ENCODE measurements at regions not wholly inside any gene's neighbourhood (a gene's known extent, or its start where the extent isn't known, plus 50 kb on each side); places are given as distances from the start of the nearest gene placed in this dataset.

- no peaks in the 10 kb centered on the region for H3K27me3 Mint-ChIP-seq
- H3K4me3 Mint-ChIP-seq: no peak overlapping the region
- H3K9me3 Mint-ChIP-seq: peaks cover 4% of the 10 kb centered on the region
- DNase-seq: no peak
- no peaks in the 10 kb centered on the region for H3K4me1 Mint-ChIP-seq
- H3K27ac Mint-ChIP-seq: no peak overlapping the region
- no peaks in the 10 kb centered on the region for H3K36me3 Mint-ChIP-seq
Measured at GRCh38 chr16:52229471-52229870, 317.5 kb downstream of the TOX3 start.

GRCh38 chr16:52227851-52228250 lies 319.1 kb downstream of the TOX3 start:
- Mint-ChIP-seq H3K27me3 (no peaks in the 10 kb centered on the region), H3K4me1 (no peaks in the 10 kb centered on the region), H3K36me3 (no peaks in the 10 kb centered on the region), H3K4me3 (no peak overlapping the region), H3K27ac (no peak overlapping the region), H3K9me3 (peaks cover 4% of the 10 kb centered on the region)
- DNase-seq: no peak

GRCh38 chr16:52212841-52213240 lies 334.1 kb downstream of the TOX3 start:
- DNase-seq: no peak
- Mint-ChIP-seq H3K9me3 (no peaks in the 10 kb centered on the region), H3K4me1 (no peaks in the 10 kb centered on the region), H3K27ac (no peak overlapping the region), H3K27me3 (no peaks in the 10 kb centered on the region), H3K4me3 (no peak overlapping the region), H3K36me3 (no peaks in the 10 kb centered on the region)

- no peak for DNase-seq
- H3K4me1 Mint-ChIP-seq: no peaks in the 10 kb centered on the region
- H3K4me3 Mint-ChIP-seq: no peak overlapping the region
- H3K36me3 Mint-ChIP-seq: no peaks in the 10 kb centered on the region
- H3K9me3 Mint-ChIP-seq: no peaks in the 10 kb centered on the region
- H3K27me3 Mint-ChIP-seq: peaks cover 7% of the 10 kb centered on the region
- H3K27ac Mint-ChIP-seq: no peak overlapping the region
Measured at GRCh38 chr16:52209227-52209626, 337.7 kb downstream of the TOX3 start.

GRCh38 chr16:52203096-52203495 lies 343.8 kb downstream of the TOX3 start:
- Mint-ChIP-seq H3K4me1 (no peaks in the 10 kb centered on the region), H3K36me3 (no peaks in the 10 kb centered on the region), H3K27ac (no peak overlapping the region), H3K9me3 (no peaks in the 10 kb centered on the region), H3K27me3 (peaks cover 17% of the 10 kb centered on the region), H3K4me3 (no peak overlapping the region)
- no peak for DNase-seq

- H3K27ac Mint-ChIP-seq: no peak overlapping the region
- H3K9me3 Mint-ChIP-seq: peaks cover 1% of the 10 kb centered on the region
- no peak overlapping the region for H3K4me3 Mint-ChIP-seq
- no peak for DNase-seq
- no peaks in the 10 kb centered on the region for H3K27me3 Mint-ChIP-seq
- no peaks in the 10 kb centered on the region for H3K4me1 Mint-ChIP-seq
- no peaks in the 10 kb centered on the region for H3K36me3 Mint-ChIP-seq
Measured at GRCh38 chr16:52193441-52193840, 353.5 kb downstream of the TOX3 start.

- Mint-ChIP-seq H3K36me3 (no peaks in the 10 kb centered on the region), H3K27me3 (no peaks in the 10 kb centered on the region), H3K4me1 (no peaks in the 10 kb centered on the region), H3K27ac (no peak overlapping the region), H3K4me3 (no peak overlapping the region), H3K9me3 (no peaks in the 10 kb centered on the region)
- peak; percentile 22 for DNase-seq
Measured at GRCh38 chr16:52191531-52192134, 355.3 kb downstream of the TOX3 start.

GRCh38 chr16:52184336-52184735 lies 362.6 kb downstream of the TOX3 start:
- Mint-ChIP-seq H3K4me1 (no peaks in the 10 kb centered on the region), H3K27me3 (no peaks in the 10 kb centered on the region), H3K36me3 (no peaks in the 10 kb centered on the region), H3K27ac (no peak overlapping the region), H3K4me3 (no peak overlapping the region), H3K9me3 (no peaks in the 10 kb centered on the region)
- DNase-seq: no peak

GRCh38 chr16:52182840-52183239 lies 364.1 kb downstream of the TOX3 start:
- Mint-ChIP-seq H3K27ac (no peak overlapping the region), H3K4me1 (no peaks in the 10 kb centered on the region), H3K27me3 (no peaks in the 10 kb centered on the region), H3K9me3 (no peaks in the 10 kb centered on the region), H3K4me3 (no peak overlapping the region), H3K36me3 (no peaks in the 10 kb centered on the region)
- DNase-seq: no peak

GRCh38 chr16:52174168-52174567 lies 372.8 kb downstream of the TOX3 start:
- Mint-ChIP-seq H3K27ac (no peak overlapping the region), H3K4me3 (no peak overlapping the region), H3K4me1 (no peaks in the 10 kb centered on the region), H3K27me3 (no peaks in the 10 kb centered on the region), H3K36me3 (no peaks in the 10 kb centered on the region), H3K9me3 (no peaks in the 10 kb centered on the region)
- DNase-seq: no peak

GRCh38 chr16:52171481-52171880 lies 375.5 kb downstream of the TOX3 start:
- H3K27ac Mint-ChIP-seq: no peak overlapping the region
- H3K4me1 Mint-ChIP-seq: no peaks in the 10 kb centered on the region
- no peaks in the 10 kb centered on the region for H3K9me3 Mint-ChIP-seq
- H3K27me3 Mint-ChIP-seq: no peaks in the 10 kb centered on the region
- H3K36me3 Mint-ChIP-seq: no peaks in the 10 kb centered on the region
- no peak for DNase-seq
- no peak overlapping the region for H3K4me3 Mint-ChIP-seq

- H3K27me3 Mint-ChIP-seq: no peaks in the 10 kb centered on the region
- no peaks in the 10 kb centered on the region for H3K4me1 Mint-ChIP-seq
- no peaks in the 10 kb centered on the region for H3K36me3 Mint-ChIP-seq
- peaks cover 1% of the 10 kb centered on the region for H3K9me3 Mint-ChIP-seq
- H3K27ac Mint-ChIP-seq: no peak overlapping the region
- no peak overlapping the region for H3K4me3 Mint-ChIP-seq
- DNase-seq: no peak
Measured at GRCh38 chr16:52167328-52167727, 379.6 kb downstream of the TOX3 start.

- Mint-ChIP-seq H3K4me3 (no peak overlapping the region), H3K36me3 (no peaks in the 10 kb centered on the region), H3K4me1 (no peaks in the 10 kb centered on the region), H3K27me3 (no peaks in the 10 kb centered on the region), H3K27ac (no peak overlapping the region), H3K9me3 (peaks cover 1% of the 10 kb centered on the region)
- no peak for DNase-seq
Measured at GRCh38 chr16:52165961-52166360, 381.0 kb downstream of the TOX3 start.

GRCh38 chr16:52149003-52149402 lies 397.9 kb downstream of the TOX3 start:
- H3K27ac Mint-ChIP-seq: no peak overlapping the region
- H3K9me3 Mint-ChIP-seq: peaks cover 1% of the 10 kb centered on the region
- H3K4me1 Mint-ChIP-seq: no peaks in the 10 kb centered on the region
- no peaks in the 10 kb centered on the region for H3K27me3 Mint-ChIP-seq
- H3K4me3 Mint-ChIP-seq: no peak overlapping the region
- no peak for DNase-seq
- no peaks in the 10 kb centered on the region for H3K36me3 Mint-ChIP-seq

- DNase-seq: no peak
- Mint-ChIP-seq H3K27me3 (peaks cover 4% of the 10 kb centered on the region), H3K27ac (no peak overlapping the region), H3K36me3 (no peaks in the 10 kb centered on the region), H3K4me3 (no peak overlapping the region), H3K9me3 (peaks cover 4% of the 10 kb centered on the region), H3K4me1 (no peaks in the 10 kb centered on the region)
Measured at GRCh38 chr16:52141871-52142270, 405.1 kb downstream of the TOX3 start.

- no peak for DNase-seq
- H3K27ac Mint-ChIP-seq: no peak overlapping the region
- no peaks in the 10 kb centered on the region for H3K27me3 Mint-ChIP-seq
- H3K36me3 Mint-ChIP-seq: no peaks in the 10 kb centered on the region
- no peaks in the 10 kb centered on the region for H3K4me1 Mint-ChIP-seq
- H3K4me3 Mint-ChIP-seq: no peak overlapping the region
- H3K9me3 Mint-ChIP-seq: peaks cover 3% of the 10 kb centered on the region
Measured at GRCh38 chr16:52128361-52128760, 418.6 kb downstream of the TOX3 start.

- no peak overlapping the region for H3K27ac Mint-ChIP-seq
- no peaks in the 10 kb centered on the region for H3K27me3 Mint-ChIP-seq
- no peak overlapping the region for H3K4me3 Mint-ChIP-seq
- no peaks in the 10 kb centered on the region for H3K4me1 Mint-ChIP-seq
- no peaks in the 10 kb centered on the region for H3K36me3 Mint-ChIP-seq
- DNase-seq: no peak
- peaks cover 9% of the 10 kb centered on the region for H3K9me3 Mint-ChIP-seq
Measured at GRCh38 chr16:52123842-52124241, 423.1 kb downstream of the TOX3 start.

Measured in activated naive CD8-positive, alpha-beta T cell treated with anti-CD3 and anti-CD28 coated beads for 36 hours (primary cell).